Stimulated activated CD4-positive, alpha-beta T cell treated with anti-CD3 and anti-CD28 coated beads, Interleukin-1b, Interleukin-23, amount 100 ng/mL, for 24 hours (primary cell): ENCODE measurements at regions not wholly inside any gene's neighbourhood (a gene's known extent, or its start where the extent isn't known, plus 50 kb on each side); places are given as distances from the start of the nearest gene placed in this dataset.

Experiments used
- DNase-seq, 4 experiments: peaks; one replicate each; pipeline ENCODE4 v3.0.0-alpha.2; 2020; ENCODE audit warnings: low read depth in 4 of 4, low spot score in 1 of 4

DNA sequence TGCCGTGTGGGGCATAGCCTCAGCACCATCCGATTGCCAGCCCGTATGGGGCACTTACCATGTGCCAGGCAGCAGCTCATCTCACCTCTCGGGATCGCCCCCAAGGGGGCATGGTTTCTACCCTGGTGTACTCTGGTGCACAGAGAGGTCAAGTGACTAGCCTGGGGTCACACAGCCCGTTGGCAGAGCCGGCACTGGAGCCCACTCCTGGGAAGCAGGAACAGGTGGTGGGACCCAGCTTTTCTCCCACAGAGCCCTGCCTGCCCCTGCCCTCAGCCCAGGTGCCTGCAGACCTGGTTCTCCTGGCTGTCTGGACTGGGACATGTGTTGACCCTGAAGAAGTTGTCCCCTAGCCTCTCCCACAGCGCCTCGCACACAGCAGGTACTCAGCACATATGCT, 141.8 kb upstream of the CIBAR2 start:
- DNase-seq, result no peak

DNA sequence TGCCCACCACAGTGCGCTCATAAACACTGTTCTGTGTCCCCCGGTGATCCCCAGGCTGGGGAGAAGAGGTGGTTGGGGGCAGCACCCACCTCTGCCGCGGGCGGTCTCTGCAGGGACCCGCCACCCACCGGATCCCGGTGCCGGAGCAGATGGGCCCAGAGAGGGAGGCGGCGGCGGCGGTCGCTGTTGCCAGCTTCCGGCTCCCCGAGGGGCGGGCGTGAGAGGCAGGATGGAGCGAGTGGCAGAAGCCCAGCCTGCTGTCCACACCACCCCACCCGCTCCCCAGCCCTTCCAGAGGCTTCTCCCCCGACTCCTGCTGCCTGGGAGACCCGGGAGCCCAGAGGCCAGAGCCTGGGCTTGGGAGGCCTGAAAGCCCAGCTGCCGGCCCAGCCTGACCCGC, 142.6 kb upstream of the CIBAR2 start:
- no peak for DNase-seq

- no peak for DNase-seq
Observed at GRCh38 chr16:85255777-85256176, 143.5 kb upstream of the CIBAR2 start.

DNA sequence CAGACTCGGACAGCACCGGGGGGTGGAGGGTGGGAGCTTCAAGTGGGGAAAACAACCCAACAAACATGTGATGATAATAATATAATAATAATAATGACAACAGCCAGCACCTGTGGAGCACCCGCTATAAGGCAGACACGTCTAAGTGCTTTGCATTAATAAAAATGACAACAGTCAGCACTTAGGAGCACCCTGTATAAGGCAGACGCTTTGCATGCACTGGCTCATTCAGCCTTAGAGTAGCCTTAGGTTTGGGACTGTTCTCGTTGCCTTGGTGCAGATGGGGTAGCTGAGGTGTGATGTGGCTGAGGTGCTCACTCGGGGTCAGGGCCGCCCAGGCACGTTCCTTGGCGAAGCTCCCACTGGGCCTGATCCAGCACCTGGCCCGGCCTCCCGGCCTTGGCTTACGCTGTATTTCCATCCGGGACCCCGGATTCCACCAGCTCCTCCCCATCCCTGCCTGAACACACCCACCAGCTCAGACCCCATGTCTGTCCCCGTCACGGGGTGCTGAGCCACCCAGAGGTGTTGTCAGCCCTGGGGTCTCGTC, 144.0 kb upstream of the CIBAR2 start:
- DNase-seq, result no peak

- DNase-seq, result no peak
Observed at GRCh38 chr16:85257483-85257882, 145.2 kb upstream of the CIBAR2 start.

- DNase-seq, result no peak
Observed at GRCh38 chr16:85258166-85258565, 145.9 kb upstream of the CIBAR2 start.

DNA sequence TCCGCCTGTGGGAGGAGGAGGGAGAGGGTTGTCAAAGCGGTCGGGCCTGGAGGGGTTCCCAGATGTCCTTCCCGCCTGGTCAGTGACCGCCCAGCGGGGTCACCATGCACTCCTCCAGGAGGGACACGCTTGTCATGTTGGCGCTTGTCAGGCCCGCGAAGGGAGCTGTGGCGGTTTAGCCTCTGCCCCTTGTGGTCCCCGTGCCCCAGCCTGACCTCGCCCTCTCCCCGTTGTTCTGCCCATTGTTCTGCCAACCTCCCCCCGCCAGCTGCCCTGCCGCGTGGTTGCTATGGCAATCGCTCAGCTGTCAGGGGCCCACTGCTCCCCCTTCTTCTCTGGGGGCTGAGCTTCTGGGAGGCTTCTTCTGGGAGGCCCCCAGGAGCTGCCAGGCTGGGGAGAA, 146.4 kb upstream of the CIBAR2 start:
- no peak for DNase-seq

GRCh38 chr16:85259115-85259831, 147.0 kb upstream of the CIBAR2 start:
- DNase-seq, result no peak

- no peak for DNase-seq
Observed at GRCh38 chr16:85259832-85260167, 147.5 kb upstream of the CIBAR2 start.

DNA sequence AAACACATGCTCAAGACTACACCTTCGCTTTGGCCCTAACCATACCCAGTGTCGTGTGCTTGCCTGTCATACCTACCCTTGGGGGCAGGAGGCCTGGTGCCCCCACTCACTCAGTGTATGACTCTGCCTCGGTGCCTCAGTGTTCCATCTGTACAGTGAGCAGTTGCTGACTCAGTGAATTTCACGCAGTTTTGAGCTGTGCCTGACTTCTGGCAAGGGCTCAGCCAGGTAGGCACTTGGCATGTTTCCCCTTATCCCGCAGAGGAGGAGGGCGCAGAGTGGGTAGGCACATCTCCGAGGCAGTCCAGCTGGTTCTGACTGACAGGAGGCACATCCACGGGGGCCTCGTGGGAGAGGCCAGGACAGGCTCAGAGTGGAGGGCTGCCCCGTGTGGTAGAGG, 148.9 kb upstream of the CIBAR2 start:
- no peak for DNase-seq

DNA sequence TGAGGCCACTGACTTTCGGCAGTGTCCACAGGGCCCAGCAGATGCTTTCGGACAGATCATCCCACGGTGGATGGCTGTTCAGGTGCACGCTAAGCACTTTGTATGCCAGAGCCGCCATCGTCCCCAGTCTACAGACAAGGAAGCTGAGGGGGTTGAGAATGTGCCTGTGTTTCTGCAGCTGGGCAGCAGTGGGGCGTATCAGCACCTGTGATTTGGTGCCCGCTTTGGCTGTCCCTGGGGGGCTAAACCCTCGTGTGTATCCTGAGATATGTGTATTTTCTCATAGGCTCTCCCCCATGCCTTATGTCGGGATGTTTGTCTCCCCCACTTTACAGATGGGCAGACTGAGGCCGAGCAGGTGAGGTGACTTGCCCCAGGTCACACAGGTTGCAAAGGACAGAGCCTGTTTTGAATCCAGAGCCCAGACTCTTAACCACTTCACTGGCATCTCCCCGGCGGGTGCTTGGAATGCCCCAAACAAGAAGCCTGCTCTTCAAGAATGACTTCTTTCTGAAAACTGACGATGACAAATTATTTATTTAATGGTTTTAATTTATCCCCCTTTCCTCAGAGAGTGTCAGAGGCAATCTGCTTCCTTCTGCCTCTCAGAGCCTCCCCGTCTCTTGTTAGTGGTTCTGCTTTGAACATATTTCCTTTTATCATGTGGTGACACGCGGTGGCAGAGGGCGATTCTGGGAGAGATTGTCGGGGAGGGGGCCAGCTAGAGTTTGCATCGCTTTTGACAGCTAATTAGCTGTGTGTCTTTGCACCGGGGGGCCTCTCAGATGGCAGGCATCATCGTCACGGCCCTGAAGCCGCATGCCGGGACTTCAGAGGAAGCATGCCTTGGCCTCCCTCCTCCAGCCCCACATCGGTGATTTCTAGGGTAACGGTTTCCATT, 149.6 kb upstream of the CIBAR2 start:
- DNase-seq, result no peak

DNA sequence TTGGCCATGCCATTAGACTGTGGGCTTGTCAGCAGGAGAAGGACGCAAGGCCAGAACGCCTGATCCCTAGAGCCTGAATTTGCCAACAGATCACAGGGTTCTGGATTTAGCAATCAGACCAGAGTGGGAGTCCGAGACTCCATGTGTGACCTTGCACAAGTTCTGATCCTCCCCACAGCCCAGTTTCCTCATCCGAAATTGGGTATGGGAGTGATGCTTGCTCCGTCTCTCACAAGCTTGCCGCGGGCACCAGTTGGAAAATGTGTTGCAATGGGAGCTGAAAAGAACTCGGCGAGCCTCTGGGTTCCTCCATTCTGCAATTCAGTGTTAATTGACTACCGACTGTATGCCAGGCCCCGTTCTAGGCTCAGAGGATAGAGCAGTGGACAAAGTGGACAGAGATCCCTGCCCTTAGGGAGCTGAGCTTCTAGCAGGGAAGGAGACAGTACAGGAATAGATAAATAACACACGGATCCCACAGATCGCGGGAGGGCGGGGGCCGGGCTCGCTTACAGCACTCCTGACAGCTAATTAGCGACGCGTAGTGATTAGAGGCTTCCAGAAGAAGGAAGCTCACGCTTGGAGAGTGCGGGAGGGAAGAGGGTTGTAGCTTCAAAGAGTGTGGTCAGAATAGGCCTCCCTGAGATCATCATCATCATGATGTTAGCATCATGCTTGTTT, 150.4 kb upstream of the CIBAR2 start:
- DNase-seq, result no peak

DNA sequence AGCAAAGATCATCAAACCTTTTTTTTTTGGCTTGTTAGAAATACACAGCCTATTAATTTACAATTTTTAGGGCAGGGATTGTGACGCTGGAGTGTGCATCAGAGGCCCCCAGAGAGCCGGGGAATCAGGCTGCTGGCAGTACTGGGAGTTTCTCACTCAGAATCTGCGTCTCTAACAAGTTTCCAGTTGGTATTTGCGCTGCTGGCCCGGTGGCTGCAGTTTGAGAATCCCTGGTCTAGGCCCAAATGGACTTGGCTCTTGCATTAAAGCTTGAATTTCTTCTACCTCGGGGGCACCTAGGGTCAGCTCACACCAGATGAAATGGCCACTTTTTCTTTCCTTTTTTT, 150.9 kb upstream of the CIBAR2 start:
- DNase-seq, result no peak

DNA sequence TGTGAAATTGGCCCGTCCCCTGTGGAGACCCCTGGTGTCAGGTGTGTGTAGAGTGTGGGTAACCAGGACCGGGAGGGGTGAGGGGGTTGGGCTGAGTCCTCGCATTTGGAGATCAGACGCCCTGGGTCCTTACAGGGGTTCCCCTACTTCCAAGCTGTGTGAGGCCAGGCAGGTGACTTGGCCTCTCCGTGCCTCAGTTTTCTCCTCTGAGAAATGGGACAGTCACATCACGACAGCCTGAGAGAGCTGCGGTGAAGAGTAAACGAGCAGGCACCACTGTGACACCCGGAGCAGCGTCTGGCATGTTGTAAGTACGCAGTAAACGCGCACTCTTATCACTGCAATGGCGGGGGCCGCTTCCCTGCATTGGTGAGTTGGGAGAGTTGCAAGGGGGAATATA, 152.5 kb upstream of the CIBAR2 start:
- no peak for DNase-seq

DNA sequence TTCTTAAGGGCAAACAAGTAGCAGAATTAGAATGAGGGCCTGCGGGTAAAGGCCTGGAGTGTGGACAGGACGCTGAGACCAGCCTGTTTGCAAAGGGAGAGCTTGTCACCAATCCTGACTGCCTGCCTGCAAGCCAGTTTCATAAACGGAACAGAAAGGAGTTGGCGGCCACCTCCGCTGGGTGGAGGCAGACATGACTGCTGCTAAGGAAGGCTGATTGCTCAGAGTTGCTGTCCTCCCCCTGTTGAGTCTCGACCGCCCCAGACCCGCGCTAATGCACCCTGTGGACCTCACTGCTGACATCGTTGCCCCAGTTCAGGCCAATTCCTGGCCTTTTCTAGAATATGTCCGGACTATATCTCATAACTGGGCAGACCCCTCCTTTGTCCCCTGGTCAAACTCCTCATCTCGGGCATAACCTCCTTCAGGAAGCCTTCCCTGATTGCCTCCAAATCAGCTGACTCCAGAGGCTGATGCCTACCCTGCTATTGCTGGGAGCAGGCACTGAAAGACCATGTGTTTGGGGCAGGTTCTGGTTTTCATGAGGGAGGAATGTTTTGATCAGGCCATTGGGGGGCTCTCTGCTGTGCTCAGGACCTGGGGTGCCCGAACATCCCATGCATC, 153.0 kb upstream of the CIBAR2 start:
- no peak for DNase-seq

DNA sequence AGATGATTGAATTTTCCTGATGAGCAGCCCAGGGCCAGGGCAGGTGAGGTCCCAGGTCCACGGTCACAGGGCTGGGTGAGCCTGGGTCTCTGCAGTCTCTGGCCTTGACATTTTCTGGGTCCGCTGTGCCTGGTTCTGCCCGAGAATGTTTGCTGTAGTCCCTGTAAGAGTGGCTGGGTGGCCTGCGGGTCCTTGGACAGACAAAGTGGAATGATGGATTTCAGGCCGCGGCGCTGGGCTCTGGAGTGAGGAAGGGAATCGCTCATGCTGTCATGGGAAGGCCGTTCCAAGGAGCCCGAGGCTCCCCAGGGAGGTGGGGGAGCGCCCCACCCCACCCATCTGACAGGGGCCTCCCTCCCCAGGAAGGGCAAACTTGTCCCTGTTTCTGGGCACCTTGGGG, 153.5 kb upstream of the CIBAR2 start:
- DNase-seq, result no peak

DNA sequence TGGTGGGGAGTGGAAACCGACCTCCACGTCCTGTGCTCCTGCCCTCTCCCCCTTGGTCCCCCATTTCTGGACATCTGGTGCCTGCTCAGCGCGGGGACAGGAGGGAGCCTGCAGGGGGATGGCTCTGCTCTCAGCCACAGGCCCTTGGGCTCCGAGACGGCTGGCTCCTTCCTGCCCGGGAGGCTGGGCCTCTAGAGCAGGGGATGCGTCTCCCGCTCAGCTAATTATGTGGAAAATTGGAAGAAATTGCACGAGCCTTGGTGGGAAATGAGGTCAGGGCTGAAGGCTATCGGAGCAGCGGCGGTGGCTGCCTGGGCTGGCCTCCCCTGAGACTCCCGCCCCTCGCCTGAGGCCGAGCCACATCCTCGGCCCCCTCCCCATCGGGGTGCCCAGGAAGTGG, 154.6 kb upstream of the CIBAR2 start:
- no peak for DNase-seq

DNA sequence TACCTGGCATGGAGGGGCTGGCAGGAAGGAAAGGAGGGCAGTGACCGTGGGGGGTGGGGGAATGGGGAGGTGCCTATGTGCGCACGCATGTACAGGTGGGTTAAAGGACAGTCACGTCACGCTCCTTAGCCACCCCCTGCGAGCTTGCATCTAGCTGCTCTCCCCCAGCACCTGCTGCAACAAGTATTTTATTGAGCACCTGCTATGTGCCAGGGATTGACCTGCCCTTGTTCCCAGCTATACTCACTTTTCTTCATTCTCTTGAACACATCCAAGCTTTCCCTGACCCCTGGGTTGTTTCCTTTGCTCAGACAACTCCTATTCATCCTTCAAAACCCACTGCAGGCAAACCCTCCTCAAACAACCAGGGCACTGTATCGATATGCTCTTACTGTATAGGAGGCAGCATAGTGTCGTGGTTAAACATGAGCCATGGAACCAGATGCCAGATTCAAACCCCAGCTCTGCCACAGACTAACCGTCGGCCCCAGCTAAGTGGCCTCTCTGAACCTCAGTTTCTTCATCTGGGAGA, 155.2 kb upstream of the CIBAR2 start:
- DNase-seq, result no peak

DNA sequence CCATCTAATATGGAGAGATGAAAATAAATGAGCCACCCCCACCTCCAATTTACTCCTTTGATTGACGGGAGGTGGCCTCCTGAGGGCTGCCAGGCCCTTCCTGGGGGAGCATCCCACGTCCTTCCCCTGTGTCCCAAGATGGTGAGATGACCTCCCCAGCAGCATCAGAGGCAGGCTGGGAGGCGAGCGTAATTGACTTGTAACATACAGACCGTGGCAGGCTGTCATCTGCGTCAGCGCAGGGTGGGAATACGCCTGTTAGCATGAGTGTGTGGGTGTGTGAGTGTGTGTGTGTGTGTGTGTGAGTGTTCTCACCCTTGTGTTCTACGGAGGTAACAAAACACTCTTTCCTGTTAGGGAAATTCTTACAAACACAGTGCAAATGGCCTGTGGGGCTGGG, 156.9 kb upstream of the CIBAR2 start:
- no peak for DNase-seq

GRCh38 chr16:85270374-85270773, 158.1 kb upstream of the CIBAR2 start:
- DNase-seq, result no peak

GRCh38 chr16:85271198-85271597, 158.9 kb upstream of the CIBAR2 start:
- DNase-seq, result no peak
